Endothelial cell of umbilical vein (primary cell): ENCODE measurements at regions not wholly inside any gene's neighbourhood (a gene's known extent, or its start where the extent isn't known, plus 50 kb on each side); places are given as distances from the start of the nearest gene placed in this dataset.

Source experiments
- EZH2 ChIP-seq: IDR thresholded peaks from 2 replicates; pipeline ENCODE4 v1.6.1; 2012; ENCODE audit warnings: borderline replicate concordance, low read depth, mild to moderate bottlenecking, moderate library complexity, low read length, inconsistent platforms; ENCODE audit not compliant: severe bottlenecking
- GATA2 ChIP-seq: IDR thresholded peaks from 2 replicates; pipeline ENCODE4 v1.7.0; 2011; ENCODE audit warnings: low read depth, mild to moderate bottlenecking, moderate library complexity, mixed read lengths, low read length; ENCODE audit not compliant: insufficient read length, insufficient read depth
- MYC ChIP-seq: IDR thresholded peaks from one replicate; pipeline ENCODE4 v1.6.1; 2011; ENCODE audit warnings: mild to moderate bottlenecking, low read depth, low read length
- POLR2A ChIP-seq: IDR thresholded peaks from 2 replicates; pipeline ENCODE4 v1.6.1; 2012; ENCODE audit warnings: low read depth, mild to moderate bottlenecking, control low read depth, low read length
- POLR2AphosphoS5 ChIP-seq: IDR thresholded peaks from 2 replicates; pipeline ENCODE4 v1.6.1; 2012; ENCODE audit warnings: low read depth, mild to moderate bottlenecking, control low read depth, low read length, moderate library complexity; ENCODE audit not compliant: insufficient read depth
- TF ChIP-seq, protein P1 (sequence below), 2 donors: IDR thresholded peaks; 1 replicate in 1 of 2; 2 replicates in 1 of 2; pipeline ENCODE4 v1.5.1; 2011; ENCODE audit warnings: low read length in 2 of 2, mild to moderate bottlenecking in 2 of 2, moderate library complexity in 2 of 2, control low read depth in 1 of 2, inconsistent platforms in 1 of 2, low read depth in 1 of 2; ENCODE audit not compliant: insufficient read depth in 1 of 2; ENCODE audit errors: extremely low read depth in 1 of 2
- TF ChIP-seq, protein P2 (sequence below): IDR thresholded peaks from 2 replicates; pipeline ENCODE4 v1.6.1; 2011; ENCODE audit not compliant: insufficient read depth, insufficient read length

DNA sequence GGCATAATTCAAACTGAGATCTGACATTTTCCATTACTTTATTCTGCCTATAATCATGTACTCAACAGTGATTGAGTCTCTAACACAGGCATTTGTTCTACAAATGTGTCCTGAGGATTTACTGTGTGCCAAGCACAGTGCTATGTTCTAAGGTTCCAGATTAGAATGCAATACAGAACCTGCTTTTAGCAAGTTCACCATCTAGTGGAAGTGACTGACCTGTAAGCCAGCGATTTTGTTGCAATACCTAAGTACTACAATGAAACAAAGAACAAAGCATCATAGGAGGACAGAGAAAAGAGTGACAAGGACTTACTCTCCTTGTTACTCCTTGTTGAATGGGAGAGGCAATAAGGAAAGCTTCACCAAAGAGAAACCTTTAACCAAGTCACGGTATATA, 348.1 kb downstream of the ELAVL2 start:
- no peak for TF ChIP-seq POLR2A
- TF ChIP-seq, protein P1, sequence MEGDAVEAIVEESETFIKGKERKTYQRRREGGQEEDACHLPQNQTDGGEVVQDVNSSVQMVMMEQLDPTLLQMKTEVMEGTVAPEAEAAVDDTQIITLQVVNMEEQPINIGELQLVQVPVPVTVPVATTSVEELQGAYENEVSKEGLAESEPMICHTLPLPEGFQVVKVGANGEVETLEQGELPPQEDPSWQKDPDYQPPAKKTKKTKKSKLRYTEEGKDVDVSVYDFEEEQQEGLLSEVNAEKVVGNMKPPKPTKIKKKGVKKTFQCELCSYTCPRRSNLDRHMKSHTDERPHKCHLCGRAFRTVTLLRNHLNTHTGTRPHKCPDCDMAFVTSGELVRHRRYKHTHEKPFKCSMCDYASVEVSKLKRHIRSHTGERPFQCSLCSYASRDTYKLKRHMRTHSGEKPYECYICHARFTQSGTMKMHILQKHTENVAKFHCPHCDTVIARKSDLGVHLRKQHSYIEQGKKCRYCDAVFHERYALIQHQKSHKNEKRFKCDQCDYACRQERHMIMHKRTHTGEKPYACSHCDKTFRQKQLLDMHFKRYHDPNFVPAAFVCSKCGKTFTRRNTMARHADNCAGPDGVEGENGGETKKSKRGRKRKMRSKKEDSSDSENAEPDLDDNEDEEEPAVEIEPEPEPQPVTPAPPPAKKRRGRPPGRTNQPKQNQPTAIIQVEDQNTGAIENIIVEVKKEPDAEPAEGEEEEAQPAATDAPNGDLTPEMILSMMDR (IDR thresholded peaks at IDR 0.05; ENCODE audit: extremely low read depth in 1 of 2, insufficient read depth in 1 of 2, low read depth in 1 of 2, low read length in 2 of 2) = no peak
- no peak for TF ChIP-seq MYC
- no peak for TF ChIP-seq EZH2
- TF ChIP-seq, protein P2, sequence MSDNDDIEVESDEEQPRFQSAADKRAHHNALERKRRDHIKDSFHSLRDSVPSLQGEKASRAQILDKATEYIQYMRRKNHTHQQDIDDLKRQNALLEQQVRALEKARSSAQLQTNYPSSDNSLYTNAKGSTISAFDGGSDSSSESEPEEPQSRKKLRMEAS = no peak
- no peak for TF ChIP-seq GATA2
- TF ChIP-seq POLR2AphosphoS5 = no peak
